Colonic mucosa (tissue), 4 donors: ENCODE measurements at regions not wholly inside any gene's neighbourhood (a gene's known extent, or its start where the extent isn't known, plus 50 kb on each side); places are given as distances from the start of the nearest gene placed in this dataset.

ENCODE experiments used
- DNase-seq: peaks from one replicate; pipeline ENCODE4 v3.0.0-alpha.2; 2020
- H3K27ac ChIP-seq: fragments of 200-600 bp; one replicate; pipeline ENCODE4 v1.8.0; 2021
- H3K27me3 ChIP-seq: fragments of 200-600 bp; one replicate; pipeline ENCODE4 v1.8.0; 2021
- H3K36me3 ChIP-seq: fragments of 200-600 bp; one replicate; pipeline ENCODE4 v1.8.0; 2021
- H3K4me1 ChIP-seq: fragments of 200-600 bp; one replicate; pipeline ENCODE4 v1.8.0; 2021; ENCODE audit warnings: mild to moderate bottlenecking
- H3K4me3 ChIP-seq: fragments of 200-600 bp; one replicate; pipeline ENCODE4 v1.8.0; 2021
- H3K9ac ChIP-seq, 2 donors: one replicate each; pipeline ENCODE4 v1.7.0; 2013; ENCODE audit warnings: control low read depth in 2 of 2, low read depth in 2 of 2, low read length in 2 of 2
- H3K9me3 ChIP-seq: fragments of 200-600 bp; one replicate; pipeline ENCODE4 v1.8.0; 2021
- intact Hi-C: fragments of 100-400 bp; cut with DNase I; formaldehyde crosslinking; loops from one replicate; pipeline ENCODE4 v1.14.1; 2022
- TF ChIP-seq, protein P1 (sequence below): fragments of 200-600 bp; IDR thresholded peaks from one replicate; pipeline ENCODE4 v1.8.0; 2022; ENCODE audit warnings: antibody characterized with exemption, mild to moderate bottlenecking
- donor health status: healthy.
- donor health status: DM: no; HTN: no; CAD: no.
- donor health status: DM: no; HTN: no; CAD: no.

DNA sequence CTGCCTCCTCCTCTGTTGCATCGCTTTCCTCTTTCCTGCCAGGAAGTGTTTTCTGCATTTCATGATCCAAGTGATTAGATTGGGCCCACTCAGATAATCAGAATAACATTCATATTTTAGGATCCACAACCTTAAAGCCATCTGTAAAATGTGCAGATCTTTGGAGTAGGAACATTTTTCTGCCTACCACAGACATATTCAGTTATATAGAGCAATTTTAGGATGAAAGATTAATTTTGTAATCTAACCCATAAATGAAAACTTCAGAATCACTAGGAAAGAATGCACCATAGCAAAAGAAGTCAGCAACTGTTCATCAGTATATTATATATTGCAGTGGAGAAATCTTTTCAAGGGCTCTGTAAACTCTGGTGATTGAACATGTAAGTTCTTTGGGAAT lies 659.9 kb upstream of the LUZP2 start:
- Histone ChIP-seq H3K4me1 (no peaks in the 10 kb centered on the region), H3K27me3 (no peaks in the 10 kb centered on the region), H3K4me3 (no peak overlapping the region), H3K27ac (no peak overlapping the region), H3K9me3 (no peaks in the 10 kb centered on the region), H3K36me3 (no peaks in the 10 kb centered on the region), H3K9ac (no peak overlapping the region)
- no peak for DNase-seq
- TF ChIP-seq, protein P1, sequence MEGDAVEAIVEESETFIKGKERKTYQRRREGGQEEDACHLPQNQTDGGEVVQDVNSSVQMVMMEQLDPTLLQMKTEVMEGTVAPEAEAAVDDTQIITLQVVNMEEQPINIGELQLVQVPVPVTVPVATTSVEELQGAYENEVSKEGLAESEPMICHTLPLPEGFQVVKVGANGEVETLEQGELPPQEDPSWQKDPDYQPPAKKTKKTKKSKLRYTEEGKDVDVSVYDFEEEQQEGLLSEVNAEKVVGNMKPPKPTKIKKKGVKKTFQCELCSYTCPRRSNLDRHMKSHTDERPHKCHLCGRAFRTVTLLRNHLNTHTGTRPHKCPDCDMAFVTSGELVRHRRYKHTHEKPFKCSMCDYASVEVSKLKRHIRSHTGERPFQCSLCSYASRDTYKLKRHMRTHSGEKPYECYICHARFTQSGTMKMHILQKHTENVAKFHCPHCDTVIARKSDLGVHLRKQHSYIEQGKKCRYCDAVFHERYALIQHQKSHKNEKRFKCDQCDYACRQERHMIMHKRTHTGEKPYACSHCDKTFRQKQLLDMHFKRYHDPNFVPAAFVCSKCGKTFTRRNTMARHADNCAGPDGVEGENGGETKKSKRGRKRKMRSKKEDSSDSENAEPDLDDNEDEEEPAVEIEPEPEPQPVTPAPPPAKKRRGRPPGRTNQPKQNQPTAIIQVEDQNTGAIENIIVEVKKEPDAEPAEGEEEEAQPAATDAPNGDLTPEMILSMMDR, result no peak
- intact Hi-C loops, result no loop called here

DNA sequence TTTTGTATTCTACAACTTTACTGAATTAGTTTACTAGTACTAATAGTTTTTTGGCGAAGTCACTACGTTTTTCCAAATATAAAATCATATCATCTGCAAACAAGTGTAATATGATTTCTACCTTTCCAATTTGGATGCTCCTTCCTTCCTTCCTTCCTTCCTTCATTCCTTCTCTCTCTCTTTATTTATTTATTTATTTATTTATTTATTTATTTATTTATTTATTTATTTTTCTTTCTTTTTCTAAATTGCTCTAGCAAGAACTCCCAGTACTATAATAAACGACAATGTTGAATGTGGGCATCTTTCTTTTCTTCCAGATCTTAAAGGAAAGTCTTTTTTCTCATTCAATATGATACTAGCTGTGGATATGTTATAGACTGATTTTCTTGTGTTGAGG lies 656.0 kb upstream of the LUZP2 start:
- Histone ChIP-seq H3K36me3 (no peaks in the 10 kb centered on the region), H3K27me3 (no peaks in the 10 kb centered on the region), H3K9me3 (no peaks in the 10 kb centered on the region), H3K9ac (no peak overlapping the region), H3K4me1 (no peaks in the 10 kb centered on the region), H3K27ac (no peak overlapping the region), H3K4me3 (no peak overlapping the region)
- TF ChIP-seq, protein P1, result no peak
- intact Hi-C loops, result no loop called here
- DNase-seq, result no peak

- Histone ChIP-seq H3K27me3 (no peaks in the 10 kb centered on the region), H3K4me1 (no peaks in the 10 kb centered on the region), H3K9ac (no peak overlapping the region), H3K27ac (no peak overlapping the region), H3K4me3 (no peak overlapping the region), H3K36me3 (no peaks in the 10 kb centered on the region), H3K9me3 (no peaks in the 10 kb centered on the region)
- no peak for DNase-seq
- TF ChIP-seq, protein P1, result no peak
- intact Hi-C loops, result no loop called here
These were observed 649.9 kb upstream of the LUZP2 start for GRCh38 chr11:23846902-23847422.

GRCh38 chr11:23851216-23851615 lies 645.6 kb upstream of the LUZP2 start:
- intact Hi-C loops, result no loop called here
- TF ChIP-seq, protein P1, result no peak
- no peak for DNase-seq

DNA sequence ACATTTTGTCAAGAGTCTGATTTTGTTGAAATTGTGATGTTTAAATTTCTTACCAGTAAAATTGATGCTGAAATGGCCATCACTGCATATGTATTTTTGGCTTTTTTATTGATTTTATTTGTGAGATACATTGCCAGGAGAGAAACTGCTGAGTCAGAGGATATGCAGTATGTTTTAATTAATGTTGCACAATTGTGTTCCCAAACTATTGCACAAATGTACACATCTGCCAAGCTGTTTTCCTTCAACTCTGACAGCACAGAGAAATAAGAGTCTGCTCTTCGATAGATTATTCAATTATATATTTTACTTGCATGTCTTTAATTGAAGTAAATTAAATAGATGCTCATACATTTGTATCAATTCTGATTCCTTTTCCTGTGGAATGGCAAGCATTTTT lies 640.2 kb upstream of the LUZP2 start:
- no peak for DNase-seq
- H3K27me3 ChIP-seq, result no peaks in the 10 kb centered on the region
- intact Hi-C loops, result no loop called here
- H3K9me3 ChIP-seq, result no peaks in the 10 kb centered on the region
- no peak overlapping the region for H3K4me3 ChIP-seq
- no peaks in the 10 kb centered on the region for H3K4me1 ChIP-seq
- H3K27ac ChIP-seq, result no peak overlapping the region
- no peak overlapping the region for H3K9ac ChIP-seq
- TF ChIP-seq, protein P1, result no peak
- no peaks in the 10 kb centered on the region for H3K36me3 ChIP-seq

More at GRCh38 chr11:23851216-23851615, 645.6 kb upstream of the LUZP2 start:
- Histone ChIP-seq H3K36me3 (no peaks in the 10 kb centered on the region), H3K4me1 (no peaks in the 10 kb centered on the region), H3K27ac (no peak overlapping the region), H3K9ac (no peak overlapping the region), H3K4me3 (no peak overlapping the region), H3K27me3 (no peaks in the 10 kb centered on the region), H3K9me3 (no peaks in the 10 kb centered on the region)
